Astrocyte (in vitro differentiated cells and primary cell): ENCODE measurements at regions not wholly inside any gene's neighbourhood (a gene's known extent, or its start where the extent isn't known, plus 50 kb on each side); places are given as distances from the start of the nearest gene placed in this dataset.

ENCODE experiments used
- CTCF ChIP-seq: IDR thresholded peaks from 2 replicates; pipeline ENCODE4 v1.5.1; 2011; ENCODE audit warnings: low read depth, mild to moderate bottlenecking, inconsistent platforms, low read length, moderate library complexity; ENCODE audit not compliant: insufficient read depth
- EZH2 ChIP-seq: IDR thresholded peaks from 2 replicates; pipeline ENCODE4 v1.6.1; 2012; ENCODE audit warnings: mild to moderate bottlenecking, low read length, inconsistent platforms; ENCODE audit not compliant: insufficient read depth

- TF ChIP-seq CTCF = no peak
- TF ChIP-seq EZH2 = no peak
Measured at GRCh38 chr13:89269737-89270136, 1598.6 kb downstream of the SLITRK5 start.
